GM23338 (cell line): ENCODE measurements at regions not wholly inside any gene's neighbourhood (a gene's known extent, or its start where the extent isn't known, plus 50 kb on each side); places are given as distances from the start of the nearest gene placed in this dataset.

Source experiments
- ATAC-seq: fragments of 200-7000 bp; cut with Tn5 transposase; 3 replicates; pipeline ENCODE4 v1.9.1; 2020
- DNase-seq: peaks from one replicate; pipeline ENCODE4 v3.0.0-alpha.2; 2015; ENCODE audit warnings: low spot score
- H2AFZ ChIP-seq: fragments of 200-600 bp; sonication (generic); 2 replicates; pipeline ENCODE4 v1.8.0; 2016; ENCODE audit warnings: antibody characterized with exemption, mild to moderate bottlenecking, moderate library complexity
- H3F3A ChIP-seq: fragments of 200-600 bp; sonication (generic); replicated peaks from 2 replicates; pipeline ENCODE4 v1.8.0; 2017; ENCODE audit warnings: antibody characterized with exemption, mixed run types, low read depth
- H3K27ac ChIP-seq: fragments of 200-600 bp; sonication (generic); 2 replicates; pipeline ENCODE4 v1.6.1; 2016; ENCODE audit warnings: low read depth
- H3K27me3 ChIP-seq: fragments of 200-600 bp; sonication (generic); 2 replicates; pipeline ENCODE4 v1.8.0; 2016; ENCODE audit warnings: mild to moderate bottlenecking, mixed run types, moderate library complexity; ENCODE audit not compliant: insufficient read depth
- H3K36me3 ChIP-seq: fragments of 200-600 bp; sonication (generic); 2 replicates; pipeline ENCODE4 v1.8.0; 2016; ENCODE audit warnings: mild to moderate bottlenecking; ENCODE audit not compliant: insufficient read depth
- H3K4me1 ChIP-seq: fragments of 200-600 bp; sonication (generic); 2 replicates; pipeline ENCODE4 v1.8.0; 2016; ENCODE audit warnings: mild to moderate bottlenecking, moderate library complexity; ENCODE audit not compliant: insufficient read depth
- H3K4me2 ChIP-seq: fragments of 200-600 bp; sonication (generic); 2 replicates; pipeline ENCODE4 v1.7.1; 2017; ENCODE audit warnings: mixed run types
- H3K4me3 ChIP-seq: fragments of 200-600 bp; sonication (generic); 2 replicates; pipeline ENCODE4 v1.6.1; 2016; ENCODE audit warnings: mixed run types
- H3K79me2 ChIP-seq: fragments of 200-600 bp; sonication (generic); replicated peaks from 2 replicates; pipeline ENCODE4 v1.8.0; 2017; ENCODE audit warnings: mild to moderate bottlenecking; ENCODE audit not compliant: insufficient read depth
- H3K9me2 ChIP-seq: fragments of 200-600 bp; sonication (generic); 2 replicates; pipeline ENCODE4 v1.8.0; 2017; ENCODE audit not compliant: insufficient read depth
- H4K20me1 ChIP-seq: fragments of 200-600 bp; sonication (generic); replicated peaks from 2 replicates; pipeline ENCODE4 v1.8.0; 2017; ENCODE audit warnings: mild to moderate bottlenecking; ENCODE audit not compliant: insufficient read depth
- H3K27ac Mint-ChIP-seq: 2 replicates; pipeline ENCODE4 v1.8.0; 2020; ENCODE audit warnings: inconsistent platforms, mild to moderate bottlenecking, moderate library complexity, mixed read lengths
- H3K27me3 Mint-ChIP-seq: 3 replicates; pipeline ENCODE4 v1.8.0; 2022; ENCODE audit warnings: low read depth, mild to moderate bottlenecking, moderate library complexity, mixed read lengths, inconsistent platforms; ENCODE audit not compliant: insufficient read depth, poor library complexity
- H3K36me3 Mint-ChIP-seq: 3 replicates; pipeline ENCODE4 v1.8.0; 2021; ENCODE audit warnings: low read depth, mild to moderate bottlenecking, inconsistent platforms, moderate library complexity, mixed read lengths
- H3K4me1 Mint-ChIP-seq: 3 replicates; pipeline ENCODE4 v1.8.0; 2020; ENCODE audit warnings: mild to moderate bottlenecking, inconsistent platforms, mixed read lengths
- H3K4me3 Mint-ChIP-seq: 3 replicates; pipeline ENCODE4 v1.8.0; 2021; ENCODE audit warnings: moderate library complexity, mild to moderate bottlenecking, inconsistent platforms, mixed read lengths
- H3K9me3 Mint-ChIP-seq: 3 replicates; pipeline ENCODE4 v1.8.0; 2020; ENCODE audit warnings: moderate library complexity, mild to moderate bottlenecking, inconsistent platforms, mixed read lengths
- CREB1 ChIP-seq: fragments of 250-450 bp; sonication (Bioruptor Pico); IDR thresholded peaks from 2 replicates; pipeline ENCODE4 v1.5.0; 2020; ENCODE audit warnings: low read depth, mild to moderate bottlenecking, moderate library complexity
- EZH2 ChIP-seq: fragments of 200-600 bp; sonication (generic); IDR thresholded peaks from one replicate; pipeline ENCODE4 v1.8.0; 2017; ENCODE audit warnings: antibody characterized with exemption, mild to moderate bottlenecking, low read depth; ENCODE audit not compliant: unreplicated experiment
- JUNB ChIP-seq: IDR thresholded peaks from one replicate; pipeline ENCODE4 v1.6.1; 2016; ENCODE audit warnings: antibody characterized with exemption; ENCODE audit not compliant: unreplicated experiment
- NANOG ChIP-seq: IDR thresholded peaks from 2 replicates; pipeline ENCODE4 v1.6.1; 2016; ENCODE audit warnings: antibody characterized with exemption, borderline replicate concordance
- POLR2AphosphoS5 ChIP-seq: IDR thresholded peaks from 2 replicates; pipeline ENCODE4 v1.6.1; 2016; ENCODE audit warnings: antibody characterized with exemption, low read depth
- STAT1 ChIP-seq: IDR thresholded peaks from one replicate; pipeline ENCODE4 v1.6.1; 2016; ENCODE audit warnings: antibody characterized with exemption; ENCODE audit not compliant: unreplicated experiment
- ZNF114 ChIP-seq: fragments of 250-450 bp; sonication (Bioruptor Pico); IDR thresholded peaks from 2 replicates; pipeline ENCODE4 v1.5.0; 2020; ENCODE audit warnings: mild to moderate bottlenecking, moderate library complexity
- TF ChIP-seq, protein P1 (sequence below), 2 experiments: fragments of 200-600 bp in 1 of 2; sonication (generic) in 1 of 2; conservative IDR thresholded peaks; 2 replicates each; pipeline versions ENCODE4 v1.5.1 to v1.6.1; 2016 to 2017; ENCODE audit warnings: antibody characterized with exemption in 2 of 2, low read depth in 2 of 2, mild to moderate bottlenecking in 2 of 2, moderate library complexity in 1 of 2
- TF ChIP-seq, protein P2 (sequence below): IDR thresholded peaks from 2 replicates; pipeline ENCODE4 v1.6.1; 2016; ENCODE audit warnings: antibody characterized with exemption
- TF ChIP-seq, protein P3 (sequence below): IDR thresholded peaks from one replicate; pipeline ENCODE4 v1.6.1; 2018; ENCODE audit warnings: antibody characterized with exemption; ENCODE audit not compliant: unreplicated experiment

DNA sequence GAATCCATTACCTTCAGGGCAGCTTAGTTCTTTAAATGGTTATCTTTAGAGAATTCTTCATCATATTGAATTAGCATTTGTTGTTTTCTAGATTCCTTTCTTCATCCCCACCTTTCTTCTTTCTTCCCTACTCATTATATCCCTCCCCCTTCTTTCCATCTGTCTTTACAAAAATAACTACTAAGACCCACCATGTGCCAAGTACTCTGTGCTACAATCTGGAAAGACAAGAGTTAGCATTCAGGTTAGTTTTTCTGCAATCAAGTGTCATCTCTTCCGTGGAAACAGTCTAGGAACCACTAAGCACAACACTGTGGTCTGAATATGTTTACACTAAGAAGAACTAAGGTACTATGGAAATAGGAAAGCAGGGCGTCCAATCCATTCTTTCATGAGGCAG lies 897.4 kb upstream of the TENM4 start (continued):
- TF ChIP-seq, protein P1, sequence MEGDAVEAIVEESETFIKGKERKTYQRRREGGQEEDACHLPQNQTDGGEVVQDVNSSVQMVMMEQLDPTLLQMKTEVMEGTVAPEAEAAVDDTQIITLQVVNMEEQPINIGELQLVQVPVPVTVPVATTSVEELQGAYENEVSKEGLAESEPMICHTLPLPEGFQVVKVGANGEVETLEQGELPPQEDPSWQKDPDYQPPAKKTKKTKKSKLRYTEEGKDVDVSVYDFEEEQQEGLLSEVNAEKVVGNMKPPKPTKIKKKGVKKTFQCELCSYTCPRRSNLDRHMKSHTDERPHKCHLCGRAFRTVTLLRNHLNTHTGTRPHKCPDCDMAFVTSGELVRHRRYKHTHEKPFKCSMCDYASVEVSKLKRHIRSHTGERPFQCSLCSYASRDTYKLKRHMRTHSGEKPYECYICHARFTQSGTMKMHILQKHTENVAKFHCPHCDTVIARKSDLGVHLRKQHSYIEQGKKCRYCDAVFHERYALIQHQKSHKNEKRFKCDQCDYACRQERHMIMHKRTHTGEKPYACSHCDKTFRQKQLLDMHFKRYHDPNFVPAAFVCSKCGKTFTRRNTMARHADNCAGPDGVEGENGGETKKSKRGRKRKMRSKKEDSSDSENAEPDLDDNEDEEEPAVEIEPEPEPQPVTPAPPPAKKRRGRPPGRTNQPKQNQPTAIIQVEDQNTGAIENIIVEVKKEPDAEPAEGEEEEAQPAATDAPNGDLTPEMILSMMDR (conservative IDR thresholded peaks at IDR 0.05; ENCODE audit: low read depth in 2 of 2), result no peak
- TF ChIP-seq STAT1, result no peak
- no peak for TF ChIP-seq POLR2AphosphoS5
- TF ChIP-seq, protein P2, sequence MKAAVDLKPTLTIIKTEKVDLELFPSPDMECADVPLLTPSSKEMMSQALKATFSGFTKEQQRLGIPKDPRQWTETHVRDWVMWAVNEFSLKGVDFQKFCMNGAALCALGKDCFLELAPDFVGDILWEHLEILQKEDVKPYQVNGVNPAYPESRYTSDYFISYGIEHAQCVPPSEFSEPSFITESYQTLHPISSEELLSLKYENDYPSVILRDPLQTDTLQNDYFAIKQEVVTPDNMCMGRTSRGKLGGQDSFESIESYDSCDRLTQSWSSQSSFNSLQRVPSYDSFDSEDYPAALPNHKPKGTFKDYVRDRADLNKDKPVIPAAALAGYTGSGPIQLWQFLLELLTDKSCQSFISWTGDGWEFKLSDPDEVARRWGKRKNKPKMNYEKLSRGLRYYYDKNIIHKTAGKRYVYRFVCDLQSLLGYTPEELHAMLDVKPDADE, result no peak
- TF ChIP-seq ZNF114 (CRISPR knock-in tag), result no peak

DNA sequence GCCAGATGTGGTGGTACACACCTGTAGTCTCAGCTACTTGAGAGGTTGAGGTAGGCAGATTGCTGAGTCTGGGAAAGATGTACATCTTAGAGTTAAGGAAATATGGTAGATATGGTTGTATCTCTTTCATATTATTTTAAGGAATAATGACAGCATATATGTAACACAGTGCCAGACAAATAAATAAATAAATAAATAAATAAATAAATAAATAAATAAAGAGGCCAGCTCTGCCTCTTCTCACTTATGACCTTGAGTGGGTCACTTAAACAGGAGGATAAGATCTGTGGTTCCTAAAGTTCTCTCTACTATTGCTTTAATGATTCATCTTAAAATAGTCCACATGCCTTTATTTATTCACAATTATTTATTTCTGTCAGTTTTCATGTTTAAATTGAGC lies 890.9 kb upstream of the TENM4 start:
- Histone ChIP-seq H3K27ac (no peak overlapping the region), H4K20me1 (no peaks in the 10 kb centered on the region), H3K4me3 (no peak overlapping the region), H3K27me3 (no peaks in the 10 kb centered on the region), H3K36me3 (no peaks in the 10 kb centered on the region), H3F3A (no peaks in the 10 kb centered on the region), H3K9me2 (peaks cover 16% of the 10 kb centered on the region; the same call in 1 of the 2 replicates), H3K79me2 (no peaks in the 10 kb centered on the region), H3K4me2 (no peak overlapping the region), H2AFZ (no peak overlapping the region), H3K4me1 (peaks cover 16% of the 10 kb centered on the region)
- Mint-ChIP-seq H3K27me3 (no peaks in the 10 kb centered on the region), H3K4me3 (no peak overlapping the region), H3K36me3 (no peaks in the 10 kb centered on the region), H3K27ac (no peak overlapping the region), H3K4me1 (peaks cover 21% of the 10 kb centered on the region), H3K9me3 (no peaks in the 10 kb centered on the region)
- TF ChIP-seq ZNF114 (CRISPR knock-in tag) (no peak), POLR2AphosphoS5 (no peak), EZH2 (no peak), NANOG (no peak), CREB1 (CRISPR knock-in tag) (no peak), STAT1 (no peak), JUNB (no peak)
- TF ChIP-seq, protein P2, result no peak
- TF ChIP-seq, protein P3, sequence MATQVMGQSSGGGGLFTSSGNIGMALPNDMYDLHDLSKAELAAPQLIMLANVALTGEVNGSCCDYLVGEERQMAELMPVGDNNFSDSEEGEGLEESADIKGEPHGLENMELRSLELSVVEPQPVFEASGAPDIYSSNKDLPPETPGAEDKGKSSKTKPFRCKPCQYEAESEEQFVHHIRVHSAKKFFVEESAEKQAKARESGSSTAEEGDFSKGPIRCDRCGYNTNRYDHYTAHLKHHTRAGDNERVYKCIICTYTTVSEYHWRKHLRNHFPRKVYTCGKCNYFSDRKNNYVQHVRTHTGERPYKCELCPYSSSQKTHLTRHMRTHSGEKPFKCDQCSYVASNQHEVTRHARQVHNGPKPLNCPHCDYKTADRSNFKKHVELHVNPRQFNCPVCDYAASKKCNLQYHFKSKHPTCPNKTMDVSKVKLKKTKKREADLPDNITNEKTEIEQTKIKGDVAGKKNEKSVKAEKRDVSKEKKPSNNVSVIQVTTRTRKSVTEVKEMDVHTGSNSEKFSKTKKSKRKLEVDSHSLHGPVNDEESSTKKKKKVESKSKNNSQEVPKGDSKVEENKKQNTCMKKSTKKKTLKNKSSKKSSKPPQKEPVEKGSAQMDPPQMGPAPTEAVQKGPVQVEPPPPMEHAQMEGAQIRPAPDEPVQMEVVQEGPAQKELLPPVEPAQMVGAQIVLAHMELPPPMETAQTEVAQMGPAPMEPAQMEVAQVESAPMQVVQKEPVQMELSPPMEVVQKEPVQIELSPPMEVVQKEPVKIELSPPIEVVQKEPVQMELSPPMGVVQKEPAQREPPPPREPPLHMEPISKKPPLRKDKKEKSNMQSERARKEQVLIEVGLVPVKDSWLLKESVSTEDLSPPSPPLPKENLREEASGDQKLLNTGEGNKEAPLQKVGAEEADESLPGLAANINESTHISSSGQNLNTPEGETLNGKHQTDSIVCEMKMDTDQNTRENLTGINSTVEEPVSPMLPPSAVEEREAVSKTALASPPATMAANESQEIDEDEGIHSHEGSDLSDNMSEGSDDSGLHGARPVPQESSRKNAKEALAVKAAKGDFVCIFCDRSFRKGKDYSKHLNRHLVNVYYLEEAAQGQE, result no peak
- TF ChIP-seq, protein P1 (conservative IDR thresholded peaks at IDR 0.05; ENCODE audit: low read depth in 2 of 2), result no peak
- DNase-seq (no peak), ATAC-seq (no peak)
